ENCODE measurements at regions not wholly inside any gene's neighbourhood (a gene's known extent, or its start where the extent isn't known, plus 50 kb on each side); places are given as distances from the start of the nearest gene placed in this dataset.

- BruUV-seq (replicated peaks): no TSS peak
- H3K4me2 ChIP-seq (ENCODE audit: low read length): no peak overlapping the region
- ChIA-PET POLR2A (no interaction called here), CTCF (no interaction called here), RAD21 (ENCODE audit: low non-redundant PET in 1 of 2, low total read pairs in 2 of 2, uncharacterized antibody in 2 of 2, unreplicated experiment in 2 of 2) (no interaction called here)
- H3K79me2 ChIP-seq (ENCODE audit: insufficient read depth, low read length): no peaks in the 10 kb centered on the region
- H3K9me2 ChIP-seq (ENCODE audit: insufficient read depth): no peaks in the 10 kb centered on the region
- no peaks in the 10 kb centered on the region for H4K20me1 ChIP-seq (ENCODE audit: insufficient read depth)
- H3K4me3 ChIP-seq (replicated peaks in 1 of 2; ENCODE audit: low read depth in 1 of 2, low read length in 2 of 2): no peak overlapping the region
- TF ChIP-seq REST (IDR thresholded peaks at IDR 0.05; ENCODE audit: low read depth): no peak
- intact Hi-C loops (cut with micrococcal nuclease): no loop called here
- no peaks in the 10 kb centered on the region for H3K4me1 ChIP-seq (ENCODE audit: control insufficient read depth in 1 of 2, insufficient read depth in 2 of 2, low read length in 2 of 2)
- no peak overlapping the region for H3K9ac ChIP-seq (ENCODE audit: low read length)
- peak overlapping the region; percentile 15 for H2AFZ ChIP-seq (ENCODE audit: low read depth, low read length, poor library complexity, severe bottlenecking)
- DNase-seq (ENCODE audit: low read depth, low spot score) (no peak), ATAC-seq (no peak)
- H3K9me3 ChIP-seq (ENCODE audit: control insufficient read depth in 1 of 2, insufficient read depth in 1 of 2, low read depth in 1 of 2, low read length in 2 of 2): no peaks in the 10 kb centered on the region
- no peak overlapping the region for H3K27ac ChIP-seq (ENCODE audit: low read depth, low read length)
- no peaks in the 10 kb centered on the region for H3K27me3 ChIP-seq (ENCODE audit: insufficient read depth, low read length)
- H3K36me3 ChIP-seq (ENCODE audit: control insufficient read depth in 1 of 2, insufficient read depth in 2 of 2, low read length in 2 of 2): no peaks in the 10 kb centered on the region
Measured at GRCh38 chr13:65454403-65454802, 1775.7 kb downstream of the PCDH9 start.

- Histone ChIP-seq H3K27ac (ENCODE audit: low read depth, low read length) (no peak overlapping the region), H3K36me3 (ENCODE audit: control insufficient read depth in 1 of 2, insufficient read depth in 2 of 2, low read length in 2 of 2) (no peaks in the 10 kb centered on the region), H3K4me1 (ENCODE audit: control insufficient read depth in 1 of 2, insufficient read depth in 2 of 2, low read length in 2 of 2) (no peaks in the 10 kb centered on the region), H4K20me1 (ENCODE audit: insufficient read depth) (no peaks in the 10 kb centered on the region), H3K9ac (ENCODE audit: low read length) (no peak overlapping the region), H3K9me2 (ENCODE audit: insufficient read depth) (no peaks in the 10 kb centered on the region), H3K27me3 (ENCODE audit: insufficient read depth, low read length) (no peaks in the 10 kb centered on the region), H2AFZ (ENCODE audit: low read depth, low read length, poor library complexity, severe bottlenecking) (peak overlapping the region; percentile 15), H3K9me3 (ENCODE audit: control insufficient read depth in 1 of 2, insufficient read depth in 1 of 2, low read depth in 1 of 2, low read length in 2 of 2) (no peaks in the 10 kb centered on the region), H3K4me2 (ENCODE audit: low read length) (no peak overlapping the region), H3K4me3 (replicated peaks in 1 of 2; ENCODE audit: low read depth in 1 of 2, low read length in 2 of 2) (no peak overlapping the region), H3K79me2 (ENCODE audit: insufficient read depth, low read length) (no peaks in the 10 kb centered on the region)
- CTCF ChIA-PET: no interaction called here
- no TSS peak for BruUV-seq (replicated peaks)
- ATAC-seq (no peak), DNase-seq (ENCODE audit: low read depth, low spot score) (no peak)
- no peak for TF ChIP-seq FOSL1 (IDR thresholded peaks at IDR 0.05; ENCODE audit: low read depth)
- no peak for TF ChIP-seq SRF (IDR thresholded peaks at IDR 0.05; ENCODE audit: low read depth)
- no peak for TF ChIP-seq ZBTB33 (IDR thresholded peaks at IDR 0.05; ENCODE audit: extremely low read depth, insufficient replicate concordance, low read length)
- no peak for TF ChIP-seq JUND (IDR thresholded peaks at IDR 0.05)
- no peak for TF ChIP-seq CTCF (IDR thresholded peaks at IDR 0.05 in 2 of 3, conservative IDR thresholded peaks at IDR 0.05 in 1 of 3; ENCODE audit: borderline replicate concordance in 1 of 3, insufficient read depth in 1 of 3, low read depth in 2 of 3, low read length in 2 of 3)
- TF ChIP-seq ZNF274 (IDR thresholded peaks at IDR 0.05; ENCODE audit: low read depth, low read length): no peak
- intact Hi-C loops (cut with micrococcal nuclease): no loop called here
- RAD21 ChIA-PET (ENCODE audit: low non-redundant PET in 1 of 2, low total read pairs in 2 of 2, uncharacterized antibody in 2 of 2, unreplicated experiment in 2 of 2): no interaction called here
- POLR2A ChIA-PET: no interaction called here
Measured at GRCh38 chr13:65453982-65454381, 1776.2 kb downstream of the PCDH9 start.

Measured in HCT116 (cell line).